ENCODE measurements at regions not wholly inside any gene's neighbourhood (a gene's known extent, or its start where the extent isn't known, plus 50 kb on each side); places are given as distances from the start of the nearest gene placed in this dataset.

DNA sequence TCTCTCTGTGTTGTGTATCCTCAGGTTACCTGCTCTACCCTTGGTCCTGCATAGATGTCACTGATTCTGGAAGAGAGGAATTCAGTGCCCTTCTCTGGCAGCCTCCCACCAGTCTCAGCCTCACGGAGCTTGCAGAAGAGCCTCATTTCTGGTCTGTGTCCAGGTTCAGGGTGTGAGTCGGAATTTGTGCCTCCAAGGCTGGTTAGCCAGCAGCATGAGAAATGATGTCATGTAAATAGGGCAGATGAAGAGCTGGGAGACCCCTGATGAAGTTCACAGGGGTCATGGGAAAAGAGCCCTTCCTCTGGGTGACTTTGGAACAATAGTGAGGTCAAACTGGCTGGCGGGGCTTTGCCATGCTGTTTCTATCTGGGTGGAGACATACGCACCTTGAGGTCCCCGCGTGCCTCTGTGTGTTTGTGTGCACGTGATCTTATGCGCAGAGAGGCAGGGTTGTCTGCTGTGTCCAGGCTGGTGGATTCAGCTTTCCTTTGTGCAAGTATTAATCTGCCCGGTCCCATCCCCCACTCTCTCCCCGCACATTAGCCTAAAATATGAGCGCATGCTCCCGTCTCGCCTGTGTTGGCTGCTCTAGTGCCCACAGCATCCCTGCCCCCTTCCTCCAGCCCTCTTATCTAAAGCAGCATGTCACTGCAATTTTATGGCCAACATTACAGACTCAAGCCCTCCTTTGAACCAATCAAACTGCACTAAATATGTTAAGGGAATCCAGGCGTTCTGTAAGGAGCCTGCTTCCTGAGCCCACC is 256.3 kb upstream of the ZFHX3 start:
- no peak for DNase-seq (ENCODE audit: low spot score)

DNA sequence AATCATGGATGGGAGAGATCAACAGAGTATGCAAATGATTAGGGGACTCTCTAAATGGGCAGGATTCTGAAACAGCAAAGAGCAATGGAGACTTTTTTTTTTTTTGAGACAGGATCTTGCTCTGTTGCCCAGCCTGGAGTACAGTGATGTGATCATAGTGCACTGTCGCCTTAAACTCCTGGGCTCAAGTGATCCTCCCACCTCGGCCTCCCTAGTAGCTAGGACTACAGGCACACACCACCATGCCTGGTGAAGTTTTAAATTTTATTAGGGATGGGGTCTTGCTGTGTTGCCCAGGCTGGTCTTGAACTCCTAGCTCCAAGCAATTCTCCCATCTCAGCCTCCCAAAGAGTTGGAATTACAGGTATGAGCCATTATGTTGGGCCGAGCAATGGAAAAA is 255.0 kb upstream of the ZFHX3 start:
- DNase-seq (ENCODE audit: low spot score) = no peak

DNA sequence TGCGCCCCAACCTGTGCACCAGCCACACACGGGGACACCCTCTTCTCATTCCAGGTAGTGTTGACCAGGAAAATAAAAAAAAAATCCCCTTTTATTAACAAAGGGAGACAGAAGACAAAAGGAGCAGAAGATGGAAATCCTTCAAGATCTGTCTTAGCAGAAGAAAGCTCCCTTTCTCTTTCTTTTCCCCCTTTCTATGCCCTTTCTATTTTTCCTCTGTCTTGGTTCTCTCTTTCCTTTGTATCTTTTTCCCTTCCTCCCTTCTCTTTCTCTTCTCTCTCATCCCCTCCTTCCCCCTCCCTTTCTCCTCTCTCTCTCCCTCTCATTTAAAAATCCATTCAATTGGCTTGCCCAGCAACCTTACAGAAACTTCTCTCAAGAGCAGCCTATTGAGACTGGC is 254.1 kb upstream of the ZFHX3 start:
- no peak for DNase-seq (ENCODE audit: low spot score)

DNA sequence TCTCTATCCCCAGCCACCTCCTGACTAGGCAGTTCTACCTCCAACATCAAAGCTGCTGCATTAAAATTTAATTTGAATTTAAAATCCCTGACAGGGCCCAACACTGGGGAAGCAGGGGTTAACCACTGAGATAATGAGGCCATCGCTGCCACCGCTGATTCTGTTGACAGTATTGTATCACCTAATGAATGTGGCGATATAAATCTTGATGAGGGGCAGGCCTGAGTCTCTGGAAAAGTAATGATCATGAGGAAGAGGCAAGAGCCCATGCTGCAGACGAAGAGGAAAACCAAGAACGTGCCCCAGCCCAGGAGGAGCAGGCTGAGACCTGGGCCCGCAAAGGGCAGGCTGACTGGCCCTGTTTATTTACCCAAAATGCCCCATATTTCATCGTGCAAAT is 251.4 kb upstream of the ZFHX3 start:
- DNase-seq (ENCODE audit: low spot score) = no peak

- no peak for DNase-seq (ENCODE audit: low spot score)
Measured at GRCh38 chr16:73298562-73298961, 250.6 kb upstream of the ZFHX3 start.

- no peak for DNase-seq (ENCODE audit: low spot score)
Measured at GRCh38 chr16:73290258-73290657, 242.3 kb upstream of the ZFHX3 start.

DNA sequence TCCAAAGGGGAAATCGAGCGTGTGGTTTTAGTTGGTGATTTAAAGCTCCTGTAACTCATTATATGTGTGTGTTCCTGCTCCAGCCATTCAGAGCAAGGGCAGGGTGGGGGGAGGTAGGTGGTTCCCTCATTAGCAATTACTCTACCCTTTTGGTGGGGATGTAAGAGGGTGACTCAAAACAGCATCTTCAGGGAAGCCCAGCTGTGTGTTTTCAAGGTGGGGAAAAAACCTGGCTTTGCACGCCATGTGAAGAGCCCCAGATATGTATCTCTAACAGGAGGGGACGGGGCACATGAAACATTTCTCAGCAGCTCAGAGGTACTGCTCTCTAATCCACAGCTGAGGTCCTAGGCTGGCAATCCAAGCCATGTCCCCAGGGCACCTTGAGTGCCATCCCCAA is 241.3 kb upstream of the ZFHX3 start:
- no peak for DNase-seq (ENCODE audit: low spot score)

DNA sequence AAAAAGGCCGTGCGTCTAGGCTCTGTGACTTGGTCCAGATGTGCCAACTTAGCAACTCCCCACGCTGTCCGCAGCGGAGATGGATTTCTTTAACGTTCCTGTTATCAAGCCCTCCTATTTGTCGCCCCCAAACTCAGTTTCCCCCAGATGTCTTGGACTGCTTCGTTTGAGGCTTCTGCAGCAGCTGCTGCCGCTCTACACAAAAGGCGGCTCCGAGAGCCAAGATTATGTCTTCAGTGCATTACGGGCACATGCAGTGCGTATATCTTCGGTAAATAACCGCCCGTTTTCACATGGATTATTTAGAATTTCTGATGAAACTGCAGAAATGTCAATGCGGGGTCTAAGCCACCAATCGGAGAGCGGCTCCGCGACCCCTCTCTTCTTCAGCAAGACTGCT is 240.6 kb upstream of the ZFHX3 start:
- DNase-seq (ENCODE audit: low spot score) = no peak

DNA sequence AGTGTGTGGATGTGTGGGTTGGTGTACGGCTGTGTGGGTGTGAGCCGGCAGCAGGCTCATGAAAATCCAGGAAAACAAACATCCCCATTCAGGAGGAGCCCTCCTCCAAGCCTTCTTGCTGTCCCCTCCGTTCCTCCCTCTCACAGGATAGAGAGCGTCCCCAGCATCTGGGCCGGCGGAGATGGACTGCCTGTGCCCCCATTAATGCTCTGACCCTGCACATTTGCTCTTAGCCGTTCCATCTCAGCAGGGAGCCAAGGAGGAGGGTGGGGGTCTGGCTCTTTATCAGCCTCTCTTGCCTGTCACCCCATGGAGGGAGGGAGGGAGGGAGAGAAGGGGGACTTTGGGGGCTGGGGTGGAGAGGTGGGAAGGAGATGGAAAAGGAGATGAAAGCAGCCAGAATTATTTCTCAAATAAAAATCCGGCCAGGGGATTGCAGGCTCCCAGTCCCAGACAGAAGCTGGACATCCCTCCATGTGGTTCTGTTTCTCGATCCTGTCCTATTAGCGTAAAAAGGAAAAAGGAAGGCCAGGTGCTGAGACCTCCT is 240.0 kb upstream of the ZFHX3 start:
- DNase-seq (ENCODE audit: low spot score) = no peak

DNA sequence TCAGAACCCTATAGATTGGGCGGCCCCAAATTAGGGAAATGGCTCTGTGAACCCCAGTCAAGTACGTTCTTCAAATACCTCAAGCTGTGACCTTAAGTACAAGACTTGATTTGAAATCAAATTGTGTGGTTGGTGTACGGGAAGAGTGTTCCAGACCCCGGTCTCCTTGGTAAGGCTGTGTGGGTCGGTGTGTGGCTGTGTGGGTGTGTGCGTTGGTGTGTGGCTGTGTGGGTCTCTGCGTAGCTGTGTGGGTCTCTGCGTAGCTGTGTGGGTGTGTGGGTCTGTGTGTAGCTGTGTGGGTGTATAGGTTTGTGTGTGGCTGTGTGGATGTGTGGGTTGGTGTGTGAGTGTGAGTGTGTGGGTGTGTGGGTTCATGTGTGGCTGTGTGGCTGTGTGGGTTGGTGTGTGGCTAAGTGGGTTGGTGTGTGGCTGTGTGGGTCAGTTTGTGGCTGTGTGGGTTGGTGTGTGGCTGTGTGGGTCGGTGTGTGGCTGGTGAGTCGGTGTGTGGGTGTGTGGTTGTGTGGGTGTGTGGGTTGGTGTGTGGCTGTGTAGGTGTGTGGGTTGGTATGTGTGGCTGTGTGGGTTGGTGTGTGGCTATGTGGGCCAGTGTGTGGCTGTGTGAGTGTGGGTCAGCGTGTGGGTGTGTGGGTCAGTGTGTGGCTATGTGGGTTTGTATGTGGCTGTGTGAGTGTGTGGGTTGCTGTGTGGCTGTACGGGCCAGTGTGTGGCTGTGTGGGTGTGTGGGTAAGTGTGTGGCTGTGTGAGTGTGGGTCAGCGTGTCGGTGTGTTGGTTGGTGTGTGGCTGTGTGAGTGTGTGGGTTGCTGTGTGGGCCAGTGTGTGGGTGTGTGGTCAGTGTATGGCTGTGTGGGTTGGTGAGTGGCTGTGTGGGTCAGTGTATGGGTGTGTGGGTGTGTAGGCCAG is 238.7 kb upstream of the ZFHX3 start:
- DNase-seq (ENCODE audit: low spot score) = no peak

DNA sequence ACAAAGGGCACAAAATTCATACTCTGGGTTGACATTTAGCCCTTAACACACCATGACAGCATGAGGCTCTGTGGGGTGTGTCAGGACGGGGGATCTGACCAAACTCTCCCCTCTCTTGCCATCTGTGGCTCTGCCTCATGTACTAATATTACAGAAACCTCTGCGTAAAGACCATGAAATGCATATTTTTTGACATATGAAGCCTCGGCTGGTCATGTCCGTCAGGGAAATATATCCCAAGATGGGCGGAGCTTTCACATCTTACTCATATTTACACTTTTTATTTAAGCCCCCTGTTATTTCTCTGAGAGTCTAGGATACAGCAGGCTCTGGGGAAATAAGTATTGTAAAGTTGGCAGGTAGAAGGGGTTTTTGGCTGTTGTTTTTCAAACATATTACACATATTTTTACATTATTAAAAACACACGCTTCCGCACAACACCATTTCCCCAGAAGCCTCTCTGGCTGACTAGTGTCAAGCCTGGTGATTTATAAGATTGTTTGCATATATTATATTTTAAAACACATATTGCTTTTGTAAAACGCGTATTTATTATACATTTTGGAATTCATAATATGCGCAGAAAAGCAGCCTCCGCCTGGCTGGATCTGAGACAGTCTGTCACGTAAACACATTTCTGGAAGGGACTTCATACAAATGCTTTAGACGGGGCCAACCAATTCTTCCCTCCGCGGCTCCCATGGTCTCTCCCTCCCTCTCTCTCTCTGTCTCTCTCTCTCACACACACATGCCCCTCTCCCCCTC is 237.7 kb upstream of the ZFHX3 start:
- no peak for DNase-seq (ENCODE audit: low spot score)

GRCh38 chr16:73280388-73280787 is 232.5 kb upstream of the ZFHX3 start:
- no peak for DNase-seq (ENCODE audit: low spot score)

DNA sequence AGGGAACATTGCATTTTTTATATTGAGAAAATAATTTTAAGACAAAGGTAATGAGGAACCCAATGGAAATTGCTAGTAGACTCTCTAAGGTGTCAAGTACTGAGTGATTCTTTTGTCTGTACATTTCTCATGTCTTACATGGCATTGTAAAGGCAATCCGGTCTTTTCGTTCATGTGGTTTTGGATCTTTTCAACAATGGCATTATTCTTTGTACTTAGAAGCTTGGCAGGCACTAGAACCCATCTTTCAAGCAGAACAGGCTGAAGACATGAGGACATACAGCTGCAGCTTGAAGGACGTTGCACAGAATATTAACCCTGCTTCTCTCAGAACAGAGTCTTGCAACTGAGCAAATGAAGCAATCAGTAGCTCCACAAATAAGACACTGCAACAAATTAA is 231.5 kb upstream of the ZFHX3 start:
- DNase-seq (ENCODE audit: low spot score) = peak; percentile 20

DNA sequence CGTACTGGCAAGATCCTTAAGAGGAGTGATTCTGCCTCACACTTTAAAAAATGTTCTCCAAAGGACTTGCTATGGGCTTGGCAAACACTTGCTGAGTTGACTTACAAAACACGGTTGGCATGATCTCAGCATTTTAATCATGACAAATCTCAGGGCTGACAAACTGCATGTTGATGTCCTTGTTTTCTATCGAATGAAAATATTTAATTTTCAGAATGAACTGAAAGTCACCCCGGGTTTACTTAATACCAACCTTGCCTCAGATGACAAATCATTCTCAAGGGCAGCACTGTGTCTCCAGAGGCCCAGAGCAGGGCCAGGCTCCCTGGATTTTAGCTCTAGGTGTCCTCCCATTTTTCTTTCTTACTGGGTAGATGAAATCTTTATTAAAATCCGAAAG is 229.1 kb upstream of the ZFHX3 start:
- no peak for DNase-seq (ENCODE audit: low spot score)

GRCh38 chr16:73275448-73275847 is 227.5 kb upstream of the ZFHX3 start:
- DNase-seq (ENCODE audit: low spot score) = no peak

DNA sequence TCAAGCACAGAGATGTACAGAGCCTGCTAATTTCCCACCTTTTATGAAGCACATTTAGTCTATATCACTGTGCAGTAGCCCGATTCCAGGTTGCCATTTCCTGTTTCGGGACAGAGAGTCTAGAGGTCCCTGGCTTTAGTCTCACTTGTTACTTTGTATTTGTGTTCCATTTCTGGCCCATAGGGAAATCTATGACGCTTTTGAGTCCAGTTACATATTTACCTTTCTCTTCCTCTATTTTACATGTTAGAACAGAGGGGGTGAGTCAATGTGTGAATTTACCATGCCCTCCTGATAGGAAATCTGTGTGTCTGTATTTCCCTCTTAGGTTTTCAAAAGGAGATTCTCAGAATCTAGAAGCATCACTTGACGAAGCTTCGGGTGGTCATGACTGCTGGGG is 227.1 kb upstream of the ZFHX3 start:
- DNase-seq (ENCODE audit: low spot score) = no peak

DNA sequence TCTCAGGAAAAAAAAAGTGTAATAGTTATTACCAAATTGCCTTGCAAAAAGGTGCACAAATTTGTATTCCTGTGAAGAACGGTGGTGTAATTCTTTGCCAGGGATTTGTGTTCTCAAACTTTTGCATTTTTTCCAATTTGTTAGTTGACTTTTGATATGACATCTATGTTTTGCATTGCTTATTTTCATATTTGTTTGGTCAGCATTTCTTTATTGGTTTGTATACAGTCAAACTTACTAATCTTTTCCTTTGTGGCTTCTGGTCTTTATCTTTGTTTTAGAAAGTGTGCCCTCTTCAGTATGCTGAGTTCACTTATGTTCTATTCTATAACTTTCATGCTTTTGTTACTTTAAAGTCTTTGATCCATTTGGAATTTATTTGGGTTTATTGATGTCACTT is 226.2 kb upstream of the ZFHX3 start:
- no peak for DNase-seq (ENCODE audit: low spot score)

GRCh38 chr16:73268366-73268993 is 220.6 kb upstream of the ZFHX3 start:
- DNase-seq (ENCODE audit: low spot score) = peak; percentile 71

- DNase-seq (ENCODE audit: low spot score) = no peak
Measured at GRCh38 chr16:73265935-73266334, 218.0 kb upstream of the ZFHX3 start.

DNA sequence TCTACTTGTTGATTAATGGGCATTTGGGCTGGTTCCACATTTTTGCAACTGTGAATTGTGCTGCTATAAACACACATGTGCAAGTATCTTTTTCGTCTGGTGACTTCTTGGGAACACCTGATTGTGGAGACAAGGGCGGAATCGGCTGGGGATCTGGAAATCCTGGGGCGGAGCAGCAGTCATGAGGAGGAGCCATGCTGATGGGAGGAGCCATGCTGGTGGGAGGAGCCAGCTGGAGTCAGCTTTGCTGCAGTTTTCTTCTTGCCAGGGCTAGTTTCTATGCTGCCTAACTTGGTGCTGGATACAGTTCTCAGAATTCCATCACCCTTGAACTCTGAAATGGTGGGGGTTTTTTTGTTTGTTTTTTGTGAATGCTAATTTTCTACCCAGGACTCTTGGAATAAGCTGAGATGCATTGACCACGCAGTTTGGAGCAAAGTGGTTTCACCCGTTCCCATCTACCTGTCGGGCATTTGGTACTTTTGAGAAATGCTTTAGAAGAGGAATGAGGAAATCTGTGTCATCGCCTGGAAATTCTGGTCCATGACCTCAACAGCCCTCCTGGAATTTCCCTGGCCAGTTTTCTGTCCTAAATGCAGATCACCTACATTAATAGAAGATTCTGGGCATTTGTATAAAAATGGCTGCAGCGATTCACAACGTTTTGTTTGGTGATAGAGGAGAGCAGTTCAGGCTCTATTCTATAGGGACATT is 217.4 kb upstream of the ZFHX3 start:
- DNase-seq (ENCODE audit: low spot score) = no peak

DNA sequence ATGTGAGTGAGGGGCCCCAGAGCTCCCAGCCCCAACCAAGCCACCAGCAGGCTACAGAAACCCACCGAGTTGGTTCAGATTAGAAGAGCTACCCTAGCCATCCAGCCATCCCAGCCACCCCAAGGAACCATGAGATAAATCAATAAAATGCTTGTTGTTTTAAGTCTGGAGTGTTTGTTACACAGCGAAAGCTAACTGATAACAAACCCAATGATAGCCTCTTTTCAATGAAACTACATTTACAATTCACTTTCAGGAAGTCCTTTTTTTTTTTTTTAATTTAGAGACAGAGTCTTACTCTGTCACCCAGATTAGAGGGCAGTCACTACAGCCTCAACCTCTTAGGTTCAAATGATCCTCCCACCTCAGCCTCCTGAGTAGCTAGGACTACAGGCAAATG is 215.0 kb upstream of the ZFHX3 start:
- DNase-seq (ENCODE audit: low spot score) = no peak
